SK-N-SH (cell line): ENCODE measurements at regions not wholly inside any gene's neighbourhood (a gene's known extent, or its start where the extent isn't known, plus 50 kb on each side); places are given as distances from the start of the nearest gene placed in this dataset.

Experiments
- CTCF ChIA-PET: fragments of 300-600, 350-600 bp; formaldehyde crosslinking; extraction: SDS; loops from one replicate; lab custom pipeline; 2021; lab: Yijun Ruan, JAX
- POLR2A ChIA-PET: fragments of 350-600 bp; sonication (Branson Sonifier 250); formaldehyde crosslinking; extraction: SDS; loops from one replicate; lab custom pipeline; 2020; ENCODE audit warnings: antibody characterized with exemption, inconsistent platforms; lab: Yijun Ruan, JAX
- DNase-seq: peaks from one replicate; pipeline ENCODE4 v3.0.0; 2012
- H2AFZ ChIP-seq: fragments of 200-600 bp; sonication (generic); 2 replicates; pipeline ENCODE4 v1.8.1; 2016; ENCODE audit warnings: antibody characterized with exemption, mild to moderate bottlenecking, low read depth
- H3F3A ChIP-seq: fragments of 200-600 bp; sonication (generic); replicated peaks from 2 replicates; pipeline ENCODE3; 2016; ENCODE audit warnings: antibody characterized with exemption, mild to moderate bottlenecking; ENCODE audit not compliant: insufficient read depth
- H3K27ac ChIP-seq, 2 experiments: fragments of 200-500 bp in 1 of 2; fragments of 200-600 bp in 1 of 2; sonication (Bioruptor generic) in 1 of 2; sonication (generic), shearing (Covaris generic) in 1 of 2; 2 replicates each; pipeline versions ENCODE4 v1.5.1 to v1.6.1; 2014 to 2016; ENCODE audit warnings: low read depth in 2 of 2, inconsistent platforms in 1 of 2, low read length in 1 of 2, mild to moderate bottlenecking in 1 of 2, mixed read lengths in 1 of 2
- H3K27me3 ChIP-seq: fragments of 200-600 bp; sonication (generic), shearing (Covaris generic); 2 replicates; pipeline ENCODE4 v1.6.1; 2016; ENCODE audit warnings: mixed run types; ENCODE audit not compliant: insufficient read depth
- H3K36me3 ChIP-seq, 2 experiments: fragments of 200-500 bp in 1 of 2; fragments of 200-600 bp in 1 of 2; sonication (Bioruptor generic) in 1 of 2; sonication (generic) in 1 of 2; replicated peaks in 1 of 2; 2 replicates each; pipeline versions ENCODE3 to v1.5.1; 2014 to 2016; ENCODE audit warnings: low read length in 1 of 2, mild to moderate bottlenecking in 1 of 2; ENCODE audit not compliant: insufficient read depth in 2 of 2, control insufficient read depth in 1 of 2
- H3K4me1 ChIP-seq, 2 experiments: fragments of 200-500 bp in 1 of 2; fragments of 200-600 bp in 1 of 2; sonication (Bioruptor generic) in 1 of 2; sonication (generic), shearing (Covaris generic) in 1 of 2; 2 replicates each; pipeline versions ENCODE4 v1.5.1 to v1.6.1; 2014 to 2016; ENCODE audit warnings: low read depth in 1 of 2, low read length in 1 of 2, mixed run types in 1 of 2; ENCODE audit not compliant: insufficient read depth in 2 of 2, control insufficient read depth in 1 of 2
- H3K4me2 ChIP-seq: fragments of 200-600 bp; sonication (generic), shearing (Covaris generic); 2 replicates; pipeline ENCODE4 v1.6.1; 2017; ENCODE audit warnings: mixed run types
- H3K4me3 ChIP-seq, 2 experiments: fragments of 200-500 bp in 1 of 2; fragments of 200-600 bp in 1 of 2; sonication (Bioruptor generic) in 1 of 2; sonication (generic), shearing (Covaris generic) in 1 of 2; 2 replicates each; pipeline versions ENCODE4 v1.5.1 to v1.8.1; 2014 to 2016; ENCODE audit warnings: low read depth in 2 of 2, inconsistent platforms in 1 of 2, low read length in 1 of 2, mild to moderate bottlenecking in 1 of 2, mixed read lengths in 1 of 2, moderate library complexity in 1 of 2
- H3K79me2 ChIP-seq: fragments of 200-600 bp; sonication (generic); 2 replicates; pipeline ENCODE4 v1.8.1; 2017; ENCODE audit warnings: mild to moderate bottlenecking; ENCODE audit not compliant: insufficient read depth
- H3K9ac ChIP-seq: fragments of 200-600 bp; sonication (generic); 2 replicates; pipeline ENCODE4 v1.6.1; 2017; ENCODE audit warnings: mixed run types
- H3K9me2 ChIP-seq: fragments of 200-600 bp; sonication (generic); 2 replicates; pipeline ENCODE4 v1.6.1; 2017; ENCODE audit warnings: mixed run types
- H3K9me3 ChIP-seq: fragments of 200-600 bp; sonication (generic); 2 replicates; pipeline ENCODE4 v1.6.1; 2017; ENCODE audit warnings: mixed run types, mild to moderate bottlenecking, moderate library complexity
- H4K20me1 ChIP-seq: fragments of 200-600 bp; sonication (generic); 2 replicates; pipeline ENCODE4 v1.6.1; 2017; ENCODE audit warnings: mild to moderate bottlenecking, mixed run types; ENCODE audit not compliant: insufficient read depth
- CTCF ChIP-seq: fragments of 200-600 bp; sonication (generic); IDR thresholded peaks from 2 replicates; pipeline ENCODE4 v1.6.1; 2017; ENCODE audit warnings: antibody characterized with exemption, mild to moderate bottlenecking, moderate library complexity
- ELF1 ChIP-seq: IDR thresholded peaks from 2 replicates; pipeline ENCODE4 v1.4.0; 2012
- FOSL2 ChIP-seq: IDR thresholded peaks from 2 replicates; pipeline ENCODE4 v1.4.0; 2012; ENCODE audit warnings: low read depth, mild to moderate bottlenecking, moderate library complexity, borderline replicate concordance
- FOXM1 ChIP-seq: IDR thresholded peaks from 2 replicates; pipeline ENCODE4 v1.4.0; 2012; ENCODE audit warnings: low read depth, mild to moderate bottlenecking
- MAX ChIP-seq: IDR thresholded peaks from 2 replicates; pipeline ENCODE4 v1.4.0; 2012; ENCODE audit warnings: low read depth
- MXI1 ChIP-seq: IDR thresholded peaks from 2 replicates; pipeline ENCODE4 v1.6.1; 2012; ENCODE audit warnings: mild to moderate bottlenecking, low read depth, low read length, improper control_type of control experiment
- NFIC ChIP-seq: IDR thresholded peaks from 2 replicates; pipeline ENCODE4 v1.4.0; 2012; ENCODE audit warnings: borderline replicate concordance
- PBX3 ChIP-seq: IDR thresholded peaks from 2 replicates; pipeline ENCODE4; 2012
- POLR2AphosphoS5 ChIP-seq: IDR thresholded peaks from 2 replicates; pipeline ENCODE4 v1.6.1; 2012; ENCODE audit warnings: low read depth, low read length
- RAD21 ChIP-seq: IDR thresholded peaks from 2 replicates; pipeline ENCODE4 v1.6.1; 2012; ENCODE audit warnings: mild to moderate bottlenecking, low read length
- RCOR1 ChIP-seq: fragments of 150-350 bp; IDR thresholded peaks from 2 replicates; pipeline ENCODE4 v1.6.1; 2017; ENCODE audit warnings: antibody characterized with exemption, low read length
- REST ChIP-seq: IDR thresholded peaks from 2 replicates; pipeline ENCODE4 v1.6.1; 2012; ENCODE audit warnings: mild to moderate bottlenecking, low read depth, low read length, moderate library complexity
- SIN3A ChIP-seq: IDR thresholded peaks from 2 replicates; pipeline ENCODE4 v1.6.1; 2012; ENCODE audit warnings: low read depth, mild to moderate bottlenecking, low read length, moderate library complexity, borderline replicate concordance
- SMC3 ChIP-seq: IDR thresholded peaks from 2 replicates; pipeline ENCODE4 v1.6.1; 2012; ENCODE audit warnings: low read depth, low read length, improper control_type of control experiment
- TCF12 ChIP-seq: IDR thresholded peaks from 2 replicates; pipeline ENCODE4 v1.4.0; 2012
- TEAD4 ChIP-seq: IDR thresholded peaks from 2 replicates; pipeline ENCODE4 v1.4.0; 2012; ENCODE audit warnings: mild to moderate bottlenecking, borderline replicate concordance; ENCODE audit not compliant: insufficient read depth
- USF1 ChIP-seq: IDR thresholded peaks from 2 replicates; pipeline ENCODE4 v1.4.0; 2012; ENCODE audit warnings: low read depth, borderline replicate concordance
- YY1 ChIP-seq: IDR thresholded peaks from 2 replicates; pipeline ENCODE4 v1.4.0; 2012; ENCODE audit warnings: low read depth, mild to moderate bottlenecking
- ZBTB33 ChIP-seq: IDR thresholded peaks from 2 replicates; pipeline ENCODE4 v1.4.0; 2012; ENCODE audit warnings: low read depth, borderline replicate concordance
- WGBS: methylation state at CpG from one replicate; pipeline ENCODE4 v1.1.6; 2017; ENCODE audit warnings: low lambda C conversion rate; 5-methylcytosine and 5-hydroxymethylcytosine counted together

GRCh38 chr4:162685410-162685809 lies 481.3 kb downstream of the NAF1 start:
- Histone ChIP-seq H3K27ac (no peak overlapping the region), H2AFZ (no peak overlapping the region), H3K79me2 (no peaks in the 10 kb centered on the region), H3K9ac (no peak overlapping the region), H3F3A (peaks cover 19% of the 10 kb centered on the region), H3K36me3 (no peaks in the 10 kb centered on the region), H3K9me2 (no peaks in the 10 kb centered on the region), H3K9me3 (no peaks in the 10 kb centered on the region), H3K4me3 (no peak overlapping the region), H4K20me1 (no peaks in the 10 kb centered on the region), H3K4me1 (no peaks in the 10 kb centered on the region), H3K4me2 (no peak overlapping the region), H3K27me3 (no peaks in the 10 kb centered on the region)
- CTCF ChIA-PET = no interaction called here
- POLR2A ChIA-PET = no interaction called here
- WGBS = 65% methylated on average over 1 of the region's 1 CpG
- TF ChIP-seq USF1 = no peak
- no peak for TF ChIP-seq YY1
- no peak for TF ChIP-seq SMC3
- TF ChIP-seq TCF12 = no peak
- TF ChIP-seq FOSL2 = no peak
- no peak for TF ChIP-seq NFIC
- no peak for TF ChIP-seq TEAD4
- no peak for TF ChIP-seq ELF1
- no peak for DNase-seq

- H3K9me2 ChIP-seq = no peaks in the 10 kb centered on the region
- H3K4me3 ChIP-seq = no peak overlapping the region
- CTCF ChIA-PET = no interaction called here
- POLR2A ChIA-PET = no interaction called here
- no peak overlapping the region for H2AFZ ChIP-seq
- TF ChIP-seq MAX = no peak
- no peak for TF ChIP-seq REST
- no peak for TF ChIP-seq FOXM1
- TF ChIP-seq YY1 = no peak
- no peak for TF ChIP-seq CTCF
- TF ChIP-seq PBX3 = no peak
- no peak for TF ChIP-seq RAD21
- TF ChIP-seq POLR2AphosphoS5 = no peak
- TF ChIP-seq FOSL2 = no peak
- TF ChIP-seq SIN3A = no peak
- TF ChIP-seq ZBTB33 = no peak
- no peak for TF ChIP-seq MXI1
- no peak for TF ChIP-seq ELF1
- TF ChIP-seq SMC3 = no peak
- TF ChIP-seq RCOR1 = no peak
- TF ChIP-seq, all 33 proteins: peak for 0
- Histone ChIP-seq H3F3A (peaks cover 19% of the 10 kb centered on the region), H3K4me1 (no peaks in the 10 kb centered on the region), H3K9me3 (no peaks in the 10 kb centered on the region), H3K27ac (no peak overlapping the region), H3K9ac (no peak overlapping the region), H3K27me3 (no peaks in the 10 kb centered on the region), H4K20me1 (no peaks in the 10 kb centered on the region), H3K4me2 (no peak overlapping the region), H3K36me3 (no peaks in the 10 kb centered on the region), H3K79me2 (no peaks in the 10 kb centered on the region)
- no peak for DNase-seq
Measured at GRCh38 chr4:162684998-162685397, 481.7 kb downstream of the NAF1 start.
